GM18517 (cell line): ENCODE measurements at regions not wholly inside any gene's neighbourhood (a gene's known extent, or its start where the extent isn't known, plus 50 kb on each side); places are given as distances from the start of the nearest gene placed in this dataset.

ENCODE experiments used
- ATAC-seq: cut with Tn5 transposase; IDR thresholded peaks from one replicate; pipeline ENCODE4 v1.9.1; 2021; ENCODE audit warnings: mild to moderate bottlenecking, moderate library complexity; ENCODE audit not compliant: unreplicated experiment

- peak; percentile 76 for ATAC-seq
Observed at GRCh38 chr1:235011599-235012435, 116.8 kb downstream of the TOMM20 start.

GRCh38 chr1:235011064-235011598 lies 117.5 kb downstream of the TOMM20 start:
- no peak for ATAC-seq

- ATAC-seq = no peak
Observed at GRCh38 chr1:235009561-235010306, 118.9 kb downstream of the TOMM20 start.

GRCh38 chr1:235009074-235009473 lies 119.6 kb downstream of the TOMM20 start:
- no peak for ATAC-seq

GRCh38 chr1:235008239-235008638 lies 120.4 kb downstream of the TOMM20 start:
- ATAC-seq = no peak

GRCh38 chr1:235006816-235007215 lies 121.8 kb downstream of the TOMM20 start:
- ATAC-seq = no peak

- no peak for ATAC-seq
Observed at GRCh38 chr1:235006132-235006721, 122.4 kb downstream of the TOMM20 start.

GRCh38 chr1:235004840-235005391 lies 123.7 kb downstream of the TOMM20 start:
- ATAC-seq = no peak

GRCh38 chr1:235004276-235004675 lies 124.4 kb downstream of the TOMM20 start:
- ATAC-seq = no peak

- no peak for ATAC-seq
Observed at GRCh38 chr1:235002706-235003300, 125.8 kb downstream of the TOMM20 start.

- ATAC-seq = no peak
Observed at GRCh38 chr1:234999513-234999940, 129.1 kb downstream of the TOMM20 start.

GRCh38 chr1:234997896-234998741 lies 130.5 kb downstream of the TOMM20 start:
- ATAC-seq = no peak

GRCh38 chr1:234997201-234997895 lies 131.3 kb downstream of the TOMM20 start:
- ATAC-seq = no peak

GRCh38 chr1:234996245-234996757 lies 132.3 kb downstream of the TOMM20 start:
- no peak for ATAC-seq

GRCh38 chr1:234994436-234995295 lies 134.0 kb downstream of the TOMM20 start:
- no peak for ATAC-seq

GRCh38 chr1:234992065-234992464 lies 136.6 kb downstream of the TOMM20 start:
- no peak for ATAC-seq

- no peak for ATAC-seq
Observed at GRCh38 chr1:234990874-234991801, 137.5 kb downstream of the TOMM20 start.
